ENCODE measurements at regions not wholly inside any gene's neighbourhood (a gene's known extent, or its start where the extent isn't known, plus 50 kb on each side); places are given as distances from the start of the nearest gene placed in this dataset.

DNA sequence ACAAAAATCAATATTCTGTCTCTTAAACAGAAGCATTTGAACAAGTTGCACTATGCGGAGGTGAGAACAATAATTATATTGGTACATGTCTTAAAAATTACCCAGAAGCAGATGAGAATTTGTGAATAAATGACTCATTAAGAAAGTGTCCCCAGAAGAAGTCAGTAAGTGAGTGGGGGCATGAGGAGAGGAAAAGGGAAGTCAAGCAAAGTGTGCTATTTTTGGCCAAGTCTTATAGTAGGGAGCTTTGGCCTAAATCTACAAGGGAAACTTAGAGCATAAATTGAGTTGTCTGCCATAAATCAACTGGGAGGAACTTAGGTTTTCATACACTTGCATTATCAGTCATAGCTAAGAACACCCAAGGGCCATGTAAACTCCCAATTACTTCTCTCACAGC, 86.9 kb upstream of the SATB1 start (continued):
- TF ChIP-seq, protein P1, sequence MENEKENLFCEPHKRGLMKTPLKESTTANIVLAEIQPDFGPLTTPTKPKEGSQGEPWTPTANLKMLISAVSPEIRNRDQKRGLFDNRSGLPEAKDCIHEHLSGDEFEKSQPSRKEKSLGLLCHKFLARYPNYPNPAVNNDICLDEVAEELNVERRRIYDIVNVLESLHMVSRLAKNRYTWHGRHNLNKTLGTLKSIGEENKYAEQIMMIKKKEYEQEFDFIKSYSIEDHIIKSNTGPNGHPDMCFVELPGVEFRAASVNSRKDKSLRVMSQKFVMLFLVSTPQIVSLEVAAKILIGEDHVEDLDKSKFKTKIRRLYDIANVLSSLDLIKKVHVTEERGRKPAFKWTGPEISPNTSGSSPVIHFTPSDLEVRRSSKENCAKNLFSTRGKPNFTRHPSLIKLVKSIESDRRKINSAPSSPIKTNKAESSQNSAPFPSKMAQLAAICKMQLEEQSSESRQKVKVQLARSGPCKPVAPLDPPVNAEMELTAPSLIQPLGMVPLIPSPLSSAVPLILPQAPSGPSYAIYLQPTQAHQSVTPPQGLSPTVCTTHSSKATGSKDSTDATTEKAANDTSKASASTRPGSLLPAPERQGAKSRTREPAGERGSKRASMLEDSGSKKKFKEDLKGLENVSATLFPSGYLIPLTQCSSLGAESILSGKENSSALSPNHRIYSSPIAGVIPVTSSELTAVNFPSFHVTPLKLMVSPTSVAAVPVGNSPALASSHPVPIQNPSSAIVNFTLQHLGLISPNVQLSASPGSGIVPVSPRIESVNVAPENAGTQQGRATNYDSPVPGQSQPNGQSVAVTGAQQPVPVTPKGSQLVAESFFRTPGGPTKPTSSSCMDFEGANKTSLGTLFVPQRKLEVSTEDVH (IDR thresholded peaks at IDR 0.05; ENCODE audit: low read depth, partially characterized antibody) = no peak
- no peak for TF ChIP-seq HDAC2 (IDR thresholded peaks at IDR 0.05)

DNA sequence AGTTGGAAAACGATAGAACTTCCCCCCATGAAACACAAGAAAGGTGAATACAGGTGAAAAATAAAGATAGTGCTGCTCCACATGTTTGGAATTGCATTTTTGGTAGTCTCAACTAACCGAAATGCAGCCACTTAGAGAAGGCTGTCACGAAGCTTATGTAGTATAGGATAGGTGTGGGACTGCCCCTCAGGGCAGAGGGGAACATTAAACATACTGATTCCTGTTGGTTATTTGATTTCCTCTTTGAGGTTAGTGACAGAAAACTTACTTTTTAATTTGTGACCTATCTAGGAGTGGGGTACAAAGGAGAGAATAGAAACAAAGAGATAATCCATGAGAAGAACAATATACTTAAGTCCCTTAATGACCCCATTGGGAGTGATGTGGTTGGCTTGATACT, 85.8 kb upstream of the SATB1 start:
- H3K4me3 ChIP-seq = no peak overlapping the region
- DNase-seq (ENCODE audit: extremely low read depth in 1 of 4, low spot score in 3 of 4) = no peak
- no peaks in the 10 kb centered on the region for H3K27me3 ChIP-seq (ENCODE audit: control insufficient read depth in 2 of 2, insufficient read depth in 2 of 2, low read length in 2 of 2)
- POLR2A ChIA-PET = no interaction called here
- H4K20me1 ChIP-seq (replicated peaks; ENCODE audit: control insufficient read depth, insufficient read depth, low read length) = no peaks in the 10 kb centered on the region
- WGBS (ENCODE audit: insufficient coverage, low coverage, missing lambda C conversion rate) = 2% methylated on average over 3 of the region's 3 CpGs
- intact Hi-C loops (cut with micrococcal nuclease) = no loop called here
- no peak overlapping the region for H3K4me2 ChIP-seq (ENCODE audit: insufficient read depth, low read length)
- no TSS peak for BruUV-seq (replicated peaks)
- no peak overlapping the region for H3K27ac ChIP-seq (ENCODE audit: extremely low read depth, low read depth, low read length)
- CTCF ChIA-PET (ENCODE audit: low intra/inter-chr PET ratio) = no interaction called here
- no peak overlapping the region for H3K9ac ChIP-seq (ENCODE audit: insufficient read depth in 1 of 2, low read depth in 2 of 2, low read length in 2 of 2)
- in situ Hi-C loops (cut with MboI) = no loop called here
- no peaks in the 10 kb centered on the region for H3K36me3 ChIP-seq (ENCODE audit: control insufficient read depth, insufficient read depth, low read length)
- peaks cover 3% of the 10 kb centered on the region; the same call in 1 of the 2 replicates for H3K9me3 ChIP-seq (replicated peaks; ENCODE audit: control insufficient read depth, insufficient read depth, low read depth, low read length)
- no peak overlapping the region for H2AFZ ChIP-seq (ENCODE audit: low read depth, low read length)
- no peak for TF ChIP-seq ZNF174 (CRISPR knock-in tag; IDR thresholded peaks at IDR 0.05)
- H3K4me1 ChIP-seq (replicated peaks in 1 of 2; ENCODE audit: control insufficient read depth in 2 of 2, insufficient read depth in 2 of 2, low read length in 2 of 2) = no peaks in the 10 kb centered on the region
- ATAC-seq = no peak
- no peak for FAIRE-seq
- no peaks in the 10 kb centered on the region for H3K79me2 ChIP-seq (ENCODE audit: control insufficient read depth, insufficient read depth, low read length)
- no peaks in the 10 kb centered on the region for H3K9me1 ChIP-seq (ENCODE audit: control insufficient read depth, insufficient read depth, low read length)

All from K562 (cell line).